Transverse colon (tissue), 4 donors: ENCODE measurements at regions not wholly inside any gene's neighbourhood (a gene's known extent, or its start where the extent isn't known, plus 50 kb on each side); places are given as distances from the start of the nearest gene placed in this dataset.

Experiments
- DNase-seq: peaks from one replicate; pipeline ENCODE4 v3.0.0-alpha.2; 2019
- H3K27ac ChIP-seq, 4 donors: fragments of 200-600 bp; sonication (generic); 2 replicates each; pipeline ENCODE4 v1.5.1; 2016 to 2018; ENCODE audit warnings: inconsistent platforms in 4 of 4
- H3K27me3 ChIP-seq: fragments of 200-600 bp; sonication (generic); 2 replicates; pipeline ENCODE4 v1.5.1; 2017; ENCODE audit warnings: inconsistent platforms
- H3K36me3 ChIP-seq, 4 donors: fragments of 200-600 bp; sonication (generic); 2 replicates each; pipeline ENCODE4 v1.5.1; 2017 to 2019; ENCODE audit warnings: inconsistent platforms in 4 of 4
- H3K4me1 ChIP-seq, 4 donors: fragments of 200-600 bp; sonication (generic); 2 replicates each; pipeline ENCODE4 v1.5.1; 2017 to 2020; ENCODE audit warnings: inconsistent platforms in 4 of 4
- H3K4me3 ChIP-seq, 4 donors: fragments of 200-600 bp; sonication (generic); 1 replicate in 1 of 4; 2 replicates in 3 of 4; pipeline versions ENCODE4 v1.5.1 to v1.6.1; 2017 to 2019; ENCODE audit warnings: inconsistent platforms in 4 of 4
- H3K9me3 ChIP-seq, 2 donors: fragments of 200-600 bp; sonication (generic); 2 replicates each; pipeline ENCODE4 v1.5.1; 2017 to 2019; ENCODE audit warnings: inconsistent platforms in 2 of 2
- CTCF ChIP-seq, 5 experiments: fragments of 200-600 bp in 3 of 5; fragments of 450-650 bp in 2 of 5; sonication (generic) in 3 of 5; IDR thresholded peaks; 1 replicate in 2 of 5; 2 replicates in 3 of 5; pipeline ENCODE4 v1.5.1; 2016 to 2017; ENCODE audit warnings: antibody characterized with exemption in 5 of 5, inconsistent platforms in 3 of 5, mild to moderate bottlenecking in 2 of 5, moderate library complexity in 1 of 5
- EP300 ChIP-seq: sonication (generic); formaldehyde crosslinking; IDR thresholded peaks from one replicate; pipeline ENCODE4 v1.6.1; 2017; ENCODE audit warnings: antibody characterized with exemption, low read depth
- POLR2A ChIP-seq: fragments of 450-650 bp; IDR thresholded peaks from one replicate; pipeline ENCODE4 v1.6.1; 2016; ENCODE audit warnings: antibody characterized with exemption, mild to moderate bottlenecking, moderate library complexity
- POLR2AphosphoS5 ChIP-seq, 3 donors: sonication (generic); formaldehyde crosslinking; IDR thresholded peaks; one replicate each; pipeline ENCODE4 v1.6.1; 2016; ENCODE audit warnings: antibody characterized with exemption in 3 of 3
- WGBS, 2 donors: methylation state at CpG; one replicate each; pipeline ENCODE4 v1.1.5; 2018; ENCODE audit warnings: low coverage in 1 of 2; 5-methylcytosine and 5-hydroxymethylcytosine counted together
- in situ Hi-C, 4 donors: fragments of 200-750 bp; cut with MboI; loops; one replicate each; pipeline versions ENCODE4 v1.15.0 to v1.15.1; 2017; ENCODE audit warnings: low sequenced_read_pairs in 3 of 4, low pct_ligation_motif_present in 1 of 4, low pct_unique_long_range_greater_than_20kb in 1 of 4
- intact Hi-C: fragments of 100-400 bp; cut with DNase I; formaldehyde crosslinking; loops from one replicate; pipeline ENCODE4 v1.15.1; 2023; ENCODE audit warnings: low total_unique reads

GRCh38 chr2:146467425-146467824 lies 1377.4 kb upstream of the ACVR2A start:
- H3K4me1 ChIP-seq: no peaks in the 10 kb centered on the region
- in situ Hi-C loops: no loop called here
- H3K27me3 ChIP-seq: no peaks in the 10 kb centered on the region
- H3K4me3 ChIP-seq: no peak overlapping the region
- intact Hi-C loops: no loop called here
- no peak for DNase-seq
- no peak for TF ChIP-seq CTCF (IDR thresholded peaks at IDR 0.05)
- TF ChIP-seq POLR2AphosphoS5 (IDR thresholded peaks at IDR 0.05): no peak
- TF ChIP-seq EP300: no peak
- no peak overlapping the region for H3K27ac ChIP-seq
- H3K9me3 ChIP-seq: no peaks in the 10 kb centered on the region
- no peaks in the 10 kb centered on the region for H3K36me3 ChIP-seq
- 71 to 75% methylated on average over 3 of the region's 3 CpGs for WGBS, 2 donors

- Histone ChIP-seq H3K27me3 (no peaks in the 10 kb centered on the region), H3K36me3 (no peaks in the 10 kb centered on the region), H3K27ac (no peak overlapping the region), H3K4me3 (no peak overlapping the region), H3K9me3 (no peaks in the 10 kb centered on the region), H3K4me1 (no peaks in the 10 kb centered on the region)
- TF ChIP-seq CTCF (IDR thresholded peaks at IDR 0.05): no peak
- no peak for TF ChIP-seq POLR2AphosphoS5 (IDR thresholded peaks at IDR 0.05)
- TF ChIP-seq EP300: no peak
- no peak for TF ChIP-seq POLR2A
- intact Hi-C loops: no loop called here
- DNase-seq: no peak
- WGBS, 2 donors: 87% methylated on average over 7 of the region's 7 CpGs; no CpG with 5 or more reads in 1 of the 2 donors
- in situ Hi-C loops: no loop called here
These were observed 1379.4 kb upstream of the ACVR2A start for GRCh38 chr2:146465460-146465859.

- H3K27ac ChIP-seq: no peak overlapping the region
- no peak for TF ChIP-seq EP300
- TF ChIP-seq POLR2AphosphoS5 (IDR thresholded peaks at IDR 0.05): no peak
- TF ChIP-seq CTCF (IDR thresholded peaks at IDR 0.05): no peak
- TF ChIP-seq POLR2A: no peak
- DNase-seq: no peak
- H3K27me3 ChIP-seq: no peaks in the 10 kb centered on the region
- in situ Hi-C loops: no loop called here
- no peaks in the 10 kb centered on the region for H3K36me3 ChIP-seq
- no peak overlapping the region for H3K4me3 ChIP-seq
- peaks cover 3 to 4% of the 10 kb centered on the region in 2 donors for H3K9me3 ChIP-seq
- H3K4me1 ChIP-seq: no peaks in the 10 kb centered on the region
- intact Hi-C loops: no loop called here
These were observed 1383.8 kb upstream of the ACVR2A start for GRCh38 chr2:146461068-146461467.

- Histone ChIP-seq H3K27me3 (no peaks in the 10 kb centered on the region), H3K36me3 (no peaks in the 10 kb centered on the region), H3K4me1 (no peaks in the 10 kb centered on the region), H3K27ac (no peak overlapping the region), H3K4me3 (no peak overlapping the region), H3K9me3 (peaks cover 3 to 4% of the 10 kb centered on the region in 2 donors)
- intact Hi-C loops (no loop called here), in situ Hi-C loops (no loop called here)
- TF ChIP-seq CTCF (IDR thresholded peaks at IDR 0.05): no peak
- TF ChIP-seq POLR2AphosphoS5 (IDR thresholded peaks at IDR 0.05): no peak
- TF ChIP-seq POLR2A: no peak
- TF ChIP-seq EP300: no peak
- no peak for DNase-seq
These were observed 1386.2 kb upstream of the ACVR2A start for GRCh38 chr2:146458585-146458984.
